ENCODE measurements at regions not wholly inside any gene's neighbourhood (a gene's known extent, or its start where the extent isn't known, plus 50 kb on each side); places are given as distances from the start of the nearest gene placed in this dataset.
"Not testable (repeated sequence)": the region's sequence is repeated elsewhere in the genome, so short reads cannot be mapped to it uniquely, and the experiment has no call there.

DNA sequence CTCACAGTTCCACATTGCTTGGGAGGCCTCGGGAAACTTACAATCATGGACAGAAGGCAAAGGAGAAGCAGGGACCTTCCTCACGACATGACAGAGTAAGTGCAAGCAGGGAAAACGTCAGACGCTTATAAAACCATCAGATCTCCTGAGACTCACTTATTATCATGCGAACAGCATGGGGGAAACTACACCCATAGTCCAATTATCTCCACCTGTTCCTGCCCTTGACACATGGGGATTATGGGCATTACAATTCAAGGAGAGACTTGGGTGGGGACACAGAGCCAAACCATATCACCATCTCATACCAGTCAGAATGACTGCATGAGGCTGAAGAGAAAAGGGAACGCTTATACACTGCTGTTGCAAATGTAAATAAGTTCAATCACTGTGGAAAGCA lies 1066.9 kb upstream of the PCDH7 start:
- in situ Hi-C loops (cut with MboI; ENCODE audit: low pct_unique_long_range_greater_than_20kb, low sequenced_read_pairs), result no loop called here
- DNase-seq, result no peak

DNA sequence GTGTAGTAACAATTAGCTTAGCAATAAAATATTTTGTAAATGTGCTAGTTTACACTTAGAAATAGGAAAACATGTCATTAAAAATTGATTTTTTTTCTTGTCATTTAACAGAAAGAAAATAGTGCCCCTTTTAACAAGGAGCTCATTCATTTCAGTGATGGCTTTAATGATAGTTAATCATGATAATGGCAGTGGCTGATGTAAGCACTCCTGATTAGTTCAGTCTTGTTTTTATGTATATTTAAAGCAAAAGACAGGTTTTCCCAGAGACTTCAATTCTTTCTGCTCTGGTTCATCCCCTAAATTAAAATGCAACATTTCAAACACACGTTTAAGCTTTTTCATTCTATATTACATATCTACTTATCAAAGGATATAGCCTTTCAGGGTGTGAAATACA lies 1039.5 kb upstream of the PCDH7 start:
- no peak for DNase-seq
- in situ Hi-C loops (cut with MboI; ENCODE audit: low pct_unique_long_range_greater_than_20kb, low sequenced_read_pairs), result no loop called here

DNA sequence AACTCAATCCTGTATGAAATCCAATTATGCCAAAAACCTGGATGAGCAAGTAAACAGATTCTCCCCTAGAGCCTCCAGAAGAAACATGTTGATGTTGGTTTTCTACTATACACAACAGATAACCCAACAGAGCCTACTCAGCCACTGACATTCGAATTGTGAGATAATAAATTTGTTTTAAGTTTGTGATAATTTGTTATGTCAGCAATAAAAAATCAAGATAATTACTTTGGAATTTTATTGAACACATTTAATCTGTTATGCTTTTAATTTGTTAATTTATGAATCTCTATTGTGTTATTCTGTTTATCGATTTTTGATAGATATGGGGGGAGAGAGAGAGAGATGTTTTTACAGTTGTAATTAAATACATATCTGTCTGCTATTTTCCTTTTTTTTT lies 1016.1 kb upstream of the PCDH7 start:
- DNase-seq, result no peak
- in situ Hi-C loops (cut with MboI; ENCODE audit: low pct_unique_long_range_greater_than_20kb, low sequenced_read_pairs), result no loop called here

DNA sequence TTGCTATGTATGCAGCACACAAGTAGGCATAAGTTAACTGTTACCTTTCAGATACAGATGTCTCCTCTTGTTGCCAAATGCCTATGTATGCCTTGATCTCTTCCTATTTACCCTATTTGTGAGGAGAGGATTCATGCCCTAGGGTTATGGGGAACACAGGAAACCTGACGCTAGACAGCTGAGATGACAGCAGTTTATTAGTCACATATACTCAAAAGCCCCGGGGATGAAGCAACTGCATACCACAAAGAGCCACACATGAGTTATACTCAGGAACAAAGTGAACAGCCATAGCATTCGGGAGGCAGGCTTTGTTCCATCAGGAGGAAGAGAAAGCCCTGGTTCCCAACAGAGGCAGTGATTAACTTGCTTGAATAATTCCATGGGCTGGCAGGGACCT lies 1011.7 kb upstream of the PCDH7 start:
- in situ Hi-C loops (cut with MboI; ENCODE audit: low pct_unique_long_range_greater_than_20kb, low sequenced_read_pairs), result no loop called here
- DNase-seq, result no peak

DNA sequence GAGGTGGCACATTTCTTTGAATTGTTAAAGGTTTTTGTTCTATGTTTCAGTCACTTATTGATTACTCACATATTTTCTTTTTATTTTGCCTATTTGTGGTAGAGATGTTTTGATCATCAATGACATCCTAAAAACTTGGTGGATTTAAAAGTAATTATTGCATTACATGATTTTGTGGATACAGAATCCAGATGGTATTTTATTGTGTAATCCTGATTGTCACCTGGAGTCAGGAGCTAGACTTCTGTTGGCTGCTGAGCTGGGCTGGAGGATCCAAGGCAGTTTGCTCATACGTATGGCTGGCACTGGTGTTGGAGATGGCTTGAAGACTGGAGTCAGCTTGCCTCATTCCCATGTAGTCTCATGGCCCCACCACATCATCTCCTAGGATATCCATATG lies 1009.6 kb upstream of the PCDH7 start:
- DNase-seq, result no peak
- in situ Hi-C loops (cut with MboI; ENCODE audit: low pct_unique_long_range_greater_than_20kb, low sequenced_read_pairs), result no loop called here

DNA sequence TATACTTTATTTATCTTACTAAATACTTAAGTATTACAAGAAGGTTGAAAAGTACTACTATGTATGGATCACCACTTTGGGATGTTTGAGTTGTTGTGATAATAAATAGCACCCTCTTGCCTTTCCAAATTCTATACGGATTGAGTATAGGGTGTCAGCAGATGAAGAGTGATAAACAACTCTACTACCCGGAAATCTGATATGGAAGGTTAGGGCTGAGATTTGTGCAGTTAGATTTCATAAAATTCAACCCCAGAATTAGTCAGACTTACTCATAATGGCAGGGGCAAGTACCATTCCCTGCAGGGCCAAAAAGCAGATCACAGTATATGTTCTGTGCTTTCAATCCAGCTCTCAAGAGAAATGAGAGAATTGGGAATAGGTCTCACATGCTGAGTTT lies 1008.9 kb upstream of the PCDH7 start:
- in situ Hi-C loops (cut with MboI; ENCODE audit: low pct_unique_long_range_greater_than_20kb, low sequenced_read_pairs), result no loop called here
- DNase-seq, result no peak

DNA sequence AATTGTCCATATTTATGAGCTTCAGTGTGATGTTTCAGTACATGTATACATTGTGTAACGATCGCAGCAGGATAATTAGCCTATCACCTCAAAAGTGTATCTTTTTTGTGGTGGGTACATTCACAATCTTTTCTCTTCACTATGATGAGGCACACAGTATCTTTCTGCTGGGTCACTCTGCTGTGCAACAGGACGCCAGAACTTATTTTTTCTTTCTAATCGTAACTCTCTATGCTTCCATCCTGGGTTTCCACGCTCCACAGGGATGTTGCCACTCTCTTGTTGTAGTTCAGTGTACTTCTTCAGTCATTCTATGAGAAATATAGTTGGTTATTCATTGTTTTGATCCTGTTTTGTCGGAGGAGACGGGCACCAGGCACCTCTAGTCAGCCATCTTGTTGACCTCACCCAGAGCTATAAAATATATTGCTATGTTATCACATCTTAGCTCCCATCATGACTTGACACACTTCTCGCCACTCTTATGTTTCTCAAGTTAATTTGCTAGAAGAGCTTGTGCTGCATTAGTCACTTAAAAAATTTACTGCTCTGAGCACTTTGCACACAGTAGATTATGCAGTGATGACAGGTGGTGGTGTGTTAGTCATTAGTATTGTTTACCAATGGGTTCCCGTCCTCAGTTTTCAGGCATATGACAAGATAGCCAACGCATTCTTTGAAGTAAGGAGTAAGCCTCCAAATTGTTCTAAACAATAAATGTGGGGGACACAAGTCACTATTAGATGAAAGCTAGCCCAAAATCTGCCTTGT lies 1002.7 kb upstream of the PCDH7 start:
- in situ Hi-C loops (cut with MboI; ENCODE audit: low pct_unique_long_range_greater_than_20kb, low sequenced_read_pairs), result no loop called here
- DNase-seq, result no peak

DNA sequence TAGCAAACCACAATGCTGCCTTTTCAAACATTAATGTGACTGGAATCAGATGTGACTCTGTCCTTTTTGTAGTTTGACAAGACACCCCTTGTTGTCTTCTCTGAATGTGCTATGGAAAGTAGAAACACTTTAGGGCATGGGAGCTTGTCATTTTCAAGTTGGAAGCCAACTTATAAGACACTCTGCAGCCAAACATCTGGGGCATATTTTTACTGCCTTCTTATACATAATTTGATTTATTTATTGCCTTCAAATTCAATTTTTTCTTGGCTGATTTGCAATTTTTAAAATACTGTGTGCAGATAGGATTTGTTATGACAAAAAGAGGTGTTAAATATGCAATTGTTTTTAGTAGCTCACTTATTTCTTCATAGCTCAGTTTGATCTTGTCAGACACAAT lies 1002.0 kb upstream of the PCDH7 start:
- no peak for DNase-seq
- in situ Hi-C loops (cut with MboI; ENCODE audit: low pct_unique_long_range_greater_than_20kb, low sequenced_read_pairs), result no loop called here

DNA sequence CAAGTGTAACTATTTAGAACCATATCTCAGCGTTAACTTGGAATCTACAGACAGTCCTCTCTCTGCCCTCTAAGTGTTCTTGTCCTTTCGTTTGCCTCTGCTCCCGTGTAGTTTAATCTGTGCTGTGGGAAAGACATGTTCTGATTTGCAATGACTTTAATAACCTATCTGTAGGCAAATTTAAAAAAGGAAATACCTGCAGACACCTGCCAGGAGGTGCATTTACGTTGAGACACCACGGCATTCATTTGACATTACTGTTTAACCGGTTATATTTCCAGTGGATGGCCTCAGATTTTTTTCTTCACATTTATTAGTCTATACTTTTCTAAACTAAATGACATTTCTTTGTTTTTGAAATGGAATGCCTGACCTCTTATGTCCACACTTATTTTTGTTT lies 997.9 kb upstream of the PCDH7 start:
- in situ Hi-C loops (cut with MboI; ENCODE audit: low pct_unique_long_range_greater_than_20kb, low sequenced_read_pairs), result no loop called here
- no peak for DNase-seq

DNA sequence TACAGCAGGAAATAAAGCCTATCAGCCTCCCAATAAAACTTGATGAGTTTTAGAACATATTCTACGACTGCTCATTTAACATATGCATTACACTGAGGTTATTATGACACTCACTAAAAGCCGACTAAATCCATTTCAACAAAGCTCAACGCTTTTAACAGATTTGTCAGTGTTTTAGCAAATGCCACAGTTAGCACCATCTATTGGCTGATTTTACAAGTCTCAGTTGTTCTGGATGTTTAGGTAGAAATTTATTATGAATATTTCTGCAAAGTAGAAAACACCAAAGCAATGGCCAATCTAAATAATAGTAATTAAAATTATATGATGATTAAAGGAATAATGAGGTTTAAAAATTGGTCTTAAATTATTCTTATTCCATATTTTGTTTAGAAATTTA lies 993.2 kb upstream of the PCDH7 start:
- in situ Hi-C loops (cut with MboI; ENCODE audit: low pct_unique_long_range_greater_than_20kb, low sequenced_read_pairs), result no loop called here
- no peak for DNase-seq

DNA sequence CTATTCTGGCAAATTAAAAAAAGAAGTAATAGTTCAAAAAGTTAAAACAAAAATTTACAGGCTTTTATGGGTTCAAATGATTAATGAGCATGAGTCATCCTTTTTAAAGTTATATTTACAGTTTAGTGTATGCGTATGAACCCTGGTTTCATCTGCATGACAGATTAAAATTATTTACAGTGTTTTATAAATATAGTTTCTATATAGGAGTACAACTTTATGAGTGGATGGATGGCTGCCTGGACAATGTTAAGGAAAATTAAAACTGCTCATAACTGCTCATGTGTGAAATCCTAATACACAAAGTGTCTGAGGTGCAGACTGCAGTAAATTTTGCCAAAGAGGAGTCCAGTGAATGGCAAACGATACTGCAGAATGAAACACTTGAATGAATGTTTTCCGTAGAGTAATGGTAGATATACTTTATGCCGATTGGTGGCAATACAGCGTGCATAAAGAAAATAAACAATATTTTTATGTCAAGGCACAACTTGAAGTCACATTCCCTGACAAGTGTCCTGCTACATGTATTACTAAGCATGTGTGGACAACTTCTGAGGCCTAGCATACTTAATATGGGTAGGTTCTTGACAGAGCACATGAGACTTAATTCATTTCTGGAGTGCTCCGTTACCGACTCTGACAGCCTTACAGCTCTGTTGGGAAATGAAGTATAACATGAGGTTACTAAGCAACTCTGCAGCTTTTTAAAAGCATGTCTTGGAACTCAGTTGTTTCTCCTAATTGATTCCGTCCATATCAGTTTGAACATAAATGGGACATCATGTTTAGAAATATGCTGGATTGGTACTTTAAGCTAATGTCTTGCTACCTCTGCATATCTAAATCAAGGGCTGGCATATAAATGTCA lies 985.6 kb upstream of the PCDH7 start:
- in situ Hi-C loops (cut with MboI; ENCODE audit: low pct_unique_long_range_greater_than_20kb, low sequenced_read_pairs), result no loop called here
- no peak for DNase-seq

DNA sequence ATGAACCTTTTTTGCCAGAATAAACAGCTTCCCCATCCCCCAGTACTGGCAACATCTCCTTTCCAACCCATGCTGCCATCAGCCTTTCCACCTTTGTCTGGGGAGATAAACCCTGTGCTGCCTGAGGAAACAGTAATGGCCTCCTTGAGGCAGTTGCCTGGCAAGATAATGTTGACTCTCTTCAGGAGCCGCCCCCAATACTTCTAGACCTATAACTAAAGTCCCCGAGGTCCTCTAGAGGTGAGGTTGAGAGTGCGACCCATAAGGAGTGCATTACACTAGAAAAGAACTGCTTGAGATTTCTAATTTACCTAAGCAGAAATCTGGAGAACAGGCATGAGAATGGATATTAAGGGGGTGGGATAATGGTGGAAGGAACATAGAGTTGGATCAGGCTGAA lies 963.2 kb upstream of the PCDH7 start:
- in situ Hi-C loops (cut with MboI; ENCODE audit: low pct_unique_long_range_greater_than_20kb, low sequenced_read_pairs), result no loop called here
- no peak for DNase-seq

DNA sequence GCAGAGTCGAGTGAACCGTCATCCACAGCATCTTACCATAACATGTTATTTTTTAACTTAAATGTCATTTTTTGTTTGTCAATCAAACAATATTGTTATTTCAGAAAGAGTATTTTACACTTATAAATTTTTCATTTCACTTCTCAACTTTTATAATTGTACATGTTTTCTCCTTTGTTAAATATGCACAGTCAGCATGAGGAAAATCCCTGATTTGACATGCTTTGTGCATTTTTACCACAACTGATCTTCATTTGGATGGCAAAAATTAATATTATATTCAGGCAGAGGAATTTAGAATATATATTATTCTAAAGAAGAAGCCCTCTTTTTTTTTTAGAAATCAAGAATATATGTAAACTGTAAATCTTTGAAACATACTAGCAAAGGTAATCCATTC lies 958.0 kb upstream of the PCDH7 start:
- DNase-seq, result no peak
- in situ Hi-C loops (cut with MboI; ENCODE audit: low pct_unique_long_range_greater_than_20kb, low sequenced_read_pairs), result no loop called here

DNA sequence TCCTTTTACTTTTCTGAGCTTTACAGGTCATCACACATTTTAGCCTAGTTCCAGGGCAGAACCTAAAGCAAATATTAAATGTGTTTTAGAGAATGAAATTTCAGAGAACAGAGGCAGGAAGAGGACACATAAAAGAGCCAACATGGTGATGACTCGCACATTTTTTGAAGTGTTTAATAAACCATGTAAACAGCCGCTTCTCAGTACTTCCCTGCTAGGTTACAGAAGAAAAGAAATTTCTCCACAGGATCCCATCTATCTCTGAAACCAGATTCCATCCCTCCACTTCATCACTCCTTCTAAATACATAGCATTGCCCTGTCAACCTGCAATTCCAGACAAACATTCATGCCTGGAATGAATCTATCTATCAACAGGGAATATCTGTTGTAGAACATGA lies 949.5 kb upstream of the PCDH7 start:
- in situ Hi-C loops (cut with MboI; ENCODE audit: low pct_unique_long_range_greater_than_20kb, low sequenced_read_pairs), result no loop called here
- no peak for DNase-seq

DNA sequence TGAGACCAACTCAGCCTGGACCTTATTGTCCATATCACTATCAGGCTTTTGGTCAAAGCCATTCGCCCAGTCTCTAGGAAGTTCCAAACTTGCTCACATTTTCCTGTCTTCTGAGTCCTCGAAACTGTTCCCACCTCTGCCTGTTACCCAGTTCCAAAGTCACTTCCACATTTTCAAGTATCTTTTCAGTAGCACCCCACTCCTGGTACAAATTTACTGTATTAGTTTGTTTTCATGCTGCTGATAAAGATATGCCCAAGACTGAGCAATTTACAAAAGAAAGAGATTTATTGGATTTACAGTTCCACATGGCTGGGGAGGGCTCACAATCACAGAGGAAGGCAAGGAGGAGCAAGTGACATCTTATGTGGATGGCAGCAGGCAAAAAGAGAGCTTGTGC lies 932.0 kb upstream of the PCDH7 start:
- in situ Hi-C loops (cut with MboI; ENCODE audit: low pct_unique_long_range_greater_than_20kb, low sequenced_read_pairs); DNase-seq: not testable (repeated sequence)

DNA sequence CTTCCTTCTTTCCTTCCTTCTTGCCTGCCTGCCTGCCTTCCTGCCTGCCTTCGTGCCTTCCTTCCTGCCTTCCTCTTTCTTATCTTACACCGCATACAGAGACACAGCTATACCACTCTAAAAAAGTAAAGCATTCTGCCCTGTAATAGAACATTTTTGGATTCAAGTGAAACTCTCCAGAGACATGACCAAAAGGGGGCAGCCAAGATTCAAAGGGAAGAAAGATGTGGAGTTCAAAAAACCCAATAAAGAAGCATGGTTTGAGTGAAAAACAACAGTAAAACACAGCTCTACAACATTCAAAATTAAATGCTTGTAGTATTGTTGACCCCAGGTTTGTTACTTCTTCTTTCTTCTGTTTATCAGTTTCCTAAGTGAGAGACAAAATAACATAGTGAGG lies 914.9 kb upstream of the PCDH7 start:
- peak; percentile 1 for DNase-seq
- in situ Hi-C loops (cut with MboI; ENCODE audit: low pct_unique_long_range_greater_than_20kb, low sequenced_read_pairs), result no loop called here

DNA sequence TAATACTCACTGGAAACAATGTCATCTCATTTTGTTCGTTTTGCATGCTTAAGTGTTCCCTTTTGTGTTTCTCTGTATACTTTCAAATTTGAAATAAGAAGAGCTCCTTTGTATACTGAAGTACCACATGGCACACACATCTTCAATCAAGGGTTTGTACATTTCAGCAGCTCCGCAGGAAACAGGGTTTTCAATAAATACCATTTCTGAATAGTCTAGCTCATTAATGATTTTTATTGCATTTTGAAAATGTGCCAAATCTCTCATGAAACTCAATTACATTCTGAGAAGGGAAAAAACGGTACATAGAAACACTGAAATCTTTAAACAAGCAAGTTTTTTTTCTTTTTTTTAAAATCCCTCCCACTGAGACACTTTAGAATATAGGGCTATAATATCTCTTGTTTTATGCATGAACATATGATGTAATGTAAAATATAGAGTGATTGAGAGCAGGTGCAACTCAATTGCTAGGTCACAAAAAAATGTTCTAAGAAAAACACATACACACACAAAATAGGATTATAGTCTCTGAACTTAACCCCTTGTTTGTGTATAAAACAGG lies 914.2 kb upstream of the PCDH7 start:
- no peak for DNase-seq
- in situ Hi-C loops (cut with MboI; ENCODE audit: low pct_unique_long_range_greater_than_20kb, low sequenced_read_pairs), result no loop called here

DNA sequence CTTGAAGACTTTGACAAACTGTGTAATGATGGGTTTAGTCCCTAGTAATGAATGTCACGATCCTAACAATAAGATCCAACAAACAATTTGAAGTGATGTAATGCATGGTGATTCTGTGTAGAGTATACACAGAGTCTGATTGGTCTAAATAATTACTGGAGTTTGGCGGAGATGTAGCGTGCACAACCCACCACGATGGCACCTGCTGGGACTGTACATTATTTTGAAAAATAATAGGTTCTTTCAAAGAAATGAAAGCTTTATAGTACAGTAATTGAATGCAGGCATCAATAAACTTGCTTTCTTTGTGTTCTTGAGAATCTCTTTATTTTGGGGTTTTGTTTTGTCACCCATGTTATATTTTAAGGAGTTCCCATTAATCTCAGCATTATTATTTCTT lies 902.2 kb upstream of the PCDH7 start:
- in situ Hi-C loops (cut with MboI; ENCODE audit: low pct_unique_long_range_greater_than_20kb, low sequenced_read_pairs), result no loop called here
- no peak for DNase-seq

DNA sequence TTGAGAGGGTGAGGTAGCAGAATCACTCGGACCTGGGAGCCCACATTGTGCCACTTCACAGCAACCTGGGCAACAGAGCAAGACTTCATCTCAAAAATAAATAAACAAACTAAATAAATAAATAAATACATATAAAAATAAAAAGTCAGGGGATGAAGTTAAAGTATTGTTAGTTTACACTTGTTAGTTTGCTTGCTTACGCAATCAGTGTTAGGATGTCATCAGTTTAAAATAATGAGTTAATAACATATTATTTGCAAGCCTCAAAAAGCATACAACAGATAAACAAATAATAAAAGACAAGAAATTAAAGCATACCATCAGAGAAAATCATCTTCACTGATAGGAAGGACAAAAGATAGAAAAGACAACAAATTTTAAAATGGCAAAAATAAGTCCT lies 891.1 kb upstream of the PCDH7 start:
- in situ Hi-C loops (cut with MboI; ENCODE audit: low pct_unique_long_range_greater_than_20kb, low sequenced_read_pairs), result no loop called here
- DNase-seq, result no peak

DNA sequence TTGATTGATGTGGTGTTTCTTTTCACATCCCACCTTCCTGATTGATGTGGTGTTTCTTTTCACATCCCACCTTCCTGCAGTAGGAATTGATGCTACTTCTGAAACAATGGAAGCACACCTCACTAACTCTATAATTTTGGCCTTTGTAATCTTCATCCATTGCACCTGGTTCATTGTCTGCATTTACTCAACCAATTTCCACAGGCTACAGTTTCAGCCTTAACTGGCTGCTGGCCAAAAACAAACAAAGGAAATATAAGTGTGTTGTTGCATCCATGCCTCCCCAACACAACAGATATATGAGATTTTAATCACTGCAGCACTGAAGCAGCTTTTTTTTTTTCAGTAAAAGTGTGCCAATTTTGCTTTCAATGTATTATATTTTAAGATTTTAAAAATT lies 867.6 kb upstream of the PCDH7 start:
- DNase-seq, result no peak
- in situ Hi-C loops (cut with MboI; ENCODE audit: low pct_unique_long_range_greater_than_20kb, low sequenced_read_pairs), result no loop called here

Measured in KBM-7 (cell line).